T-cell (primary cell): ENCODE measurements at regions not wholly inside any gene's neighbourhood (a gene's known extent, or its start where the extent isn't known, plus 50 kb on each side); places are given as distances from the start of the nearest gene placed in this dataset.

ENCODE experiments used
- ATAC-seq, 4 experiments: fragments of 200-7000 bp in 3 of 4; fragments of 150-1000 bp in 1 of 4; cut with Tn5 transposase; replicated peaks in 1 of 4; 1 replicate in 3 of 4; 2 replicates in 1 of 4; pipeline ENCODE4 v1.10.0; 2021; ENCODE audit warnings: moderate library complexity in 3 of 4, mild to moderate bottlenecking in 2 of 4, moderate number of reproducible peaks in 1 of 4
- CTCF ChIA-PET, 2 donors: fragments of 300-600 bp; sonication (Branson Sonifier 250); formaldehyde crosslinking; loops; one replicate each; lab custom pipeline; 2022; ENCODE audit warnings: antibody characterized with exemption in 2 of 2; lab: Charles Lee
- POLR2A ChIA-PET, 2 donors: fragments of 300-600 bp; sonication (Branson Sonifier 250); formaldehyde crosslinking; loops; one replicate each; lab custom pipeline; 2022; ENCODE audit warnings: antibody characterized with exemption in 2 of 2; lab: Charles Lee
- DNase-seq, 35 experiments: peaks; one replicate each; pipeline versions ENCODE4 v3.0.0 to v3.0.0-alpha.2; 2013 to 2023
- H3K27ac ChIP-seq: one replicate; pipeline ENCODE4 v1.5.1; 2013; ENCODE audit warnings: low read length
- H3K27me3 ChIP-seq, 2 experiments: replicated peaks in 1 of 2; 1 replicate in 1 of 2; 2 replicates in 1 of 2; pipeline versions ENCODE4 v1.6.1 to v1.7.0; 2013; ENCODE audit warnings: low read length in 1 of 2, mixed read lengths in 1 of 2; ENCODE audit not compliant: control insufficient read depth in 2 of 2, insufficient read depth in 2 of 2; ENCODE audit errors: extremely low read depth in 1 of 2
- H3K36me3 ChIP-seq, 2 donors: 1 replicate in 1 of 2; 2 replicates in 1 of 2; pipeline versions ENCODE4 v1.6.1 to v1.7.0; 2013; ENCODE audit warnings: low read length in 1 of 2; ENCODE audit not compliant: control insufficient read depth in 2 of 2, insufficient read depth in 1 of 2; ENCODE audit errors: extremely low read depth in 1 of 2
- H3K4me1 ChIP-seq, 2 experiments: 1 replicate in 1 of 2; 2 replicates in 1 of 2; pipeline versions ENCODE4 v1.6.1 to v1.7.0; 2013; ENCODE audit warnings: low read length in 2 of 2, mixed read lengths in 1 of 2; ENCODE audit not compliant: insufficient read depth in 2 of 2, control insufficient read depth in 1 of 2; ENCODE audit errors: extremely low read depth in 1 of 2
- H3K4me3 ChIP-seq, 2 donors: 1 replicate in 1 of 2; 2 replicates in 1 of 2; pipeline versions ENCODE4 v1.5.1 to v1.7.0; 2013; ENCODE audit warnings: mild to moderate bottlenecking in 2 of 2, low read length in 1 of 2, moderate library complexity in 1 of 2; ENCODE audit not compliant: control insufficient read depth in 1 of 2; ENCODE audit errors: extremely low read depth in 1 of 2
- H3K9me3 ChIP-seq: 2 replicates; pipeline ENCODE4 v1.7.0; 2013
- H3K27ac Mint-ChIP-seq, 2 donors: one replicate each; pipeline ENCODE4 v1.8.0; 2020 to 2021; ENCODE audit warnings: mild to moderate bottlenecking in 2 of 2, mixed read lengths in 2 of 2
- H3K27me3 Mint-ChIP-seq, 2 donors: one replicate each; pipeline ENCODE4 v1.8.0; 2021 to 2022; ENCODE audit warnings: mixed read lengths in 2 of 2
- H3K36me3 Mint-ChIP-seq: one replicate; pipeline ENCODE4 v1.8.0; 2021; ENCODE audit warnings: mixed read lengths
- H3K4me1 Mint-ChIP-seq, 3 donors: one replicate each; pipeline ENCODE4 v1.8.0; 2020 to 2022; ENCODE audit warnings: mixed read lengths in 3 of 3, mild to moderate bottlenecking in 1 of 3
- H3K4me3 Mint-ChIP-seq, 3 donors: one replicate each; pipeline ENCODE4 v1.8.0; 2020 to 2022; ENCODE audit warnings: mild to moderate bottlenecking in 3 of 3, mixed read lengths in 3 of 3, moderate library complexity in 3 of 3
- H3K9me3 Mint-ChIP-seq, 3 donors: one replicate each; pipeline ENCODE4 v1.8.0; 2020 to 2022; ENCODE audit warnings: mixed read lengths in 3 of 3
- WGBS: methylation state at CpG from one replicate; pipeline ENCODE4 v1.1.5; 2013; ENCODE audit warnings: missing lambda C conversion rate; ENCODE audit not compliant: insufficient coverage; 5-methylcytosine and 5-hydroxymethylcytosine counted together

GRCh38 chr15:62791694-62792093, 250.9 kb upstream of the TPM1 start:
- Mint-ChIP-seq H3K4me1 (no peaks in the 10 kb centered on the region), H3K36me3 (no peaks in the 10 kb centered on the region), H3K27ac (no peak overlapping the region), H3K27me3 (peaks cover 0 to 18% of the 10 kb centered on the region in 2 donors), H3K4me3 (no peak overlapping the region), H3K9me3 (no peaks in the 10 kb centered on the region)
- Histone ChIP-seq H3K4me3 (no peak overlapping the region), H3K4me1 (no peaks in the 10 kb centered on the region), H3K36me3 (no peaks in the 10 kb centered on the region), H3K27me3 (peaks cover 0 to 32% of the 10 kb centered on the region in 2 experiments), H3K27ac (no peak overlapping the region), H3K9me3 (no peaks in the 10 kb centered on the region)
- no peak for DNase-seq
- ChIA-PET POLR2A (interaction anchor here in 1 of 2 donors (0.5 kb wide), 1 partner anchor 297 kb away, joined by 6 read pairs; no protein-coding TSS in a partner anchor), CTCF (no interaction called here)
- ATAC-seq: no peak
- WGBS: no CpG with 5 or more reads among the region's 5 CpGs

- no peak overlapping the region for H3K4me3 Mint-ChIP-seq
- CTCF ChIA-PET: no interaction called here
- no peak overlapping the region for H3K27ac ChIP-seq
- H3K36me3 Mint-ChIP-seq: no peaks in the 10 kb centered on the region
- no peaks in the 10 kb centered on the region for H3K9me3 ChIP-seq
- H3K36me3 ChIP-seq: no peaks in the 10 kb centered on the region
- peaks cover 0 to 31% of the 10 kb centered on the region in 2 experiments for H3K27me3 ChIP-seq
- DNase-seq: no peak
- ATAC-seq: no peak
- peaks cover 0 to 4% (median 0%) of the 10 kb centered on the region in 3 donors for H3K4me1 Mint-ChIP-seq
- no peaks in the 10 kb centered on the region for H3K4me1 ChIP-seq
- no peak overlapping the region for H3K27ac Mint-ChIP-seq
- peaks cover 7 to 20% of the 10 kb centered on the region in 2 donors for H3K27me3 Mint-ChIP-seq
- WGBS: 93% methylated on average over 2 of the region's 6 CpGs
- H3K4me3 ChIP-seq: no peak overlapping the region
- H3K9me3 Mint-ChIP-seq: no peaks in the 10 kb centered on the region
- POLR2A ChIA-PET: no interaction called here
Observed at GRCh38 chr15:62792986-62793751, 249.4 kb upstream of the TPM1 start.

- ATAC-seq (no peak), DNase-seq (no peak)
- H3K9me3 ChIP-seq: no peaks in the 10 kb centered on the region
- H3K9me3 Mint-ChIP-seq: no peaks in the 10 kb centered on the region
- ChIA-PET POLR2A (no interaction called here), CTCF (no interaction called here)
- H3K27ac Mint-ChIP-seq: no peak overlapping the region
- peaks cover 0 to 4% (median 0%) of the 10 kb centered on the region in 3 donors for H3K4me1 Mint-ChIP-seq
- peaks cover 7 to 20% of the 10 kb centered on the region in 2 donors for H3K27me3 Mint-ChIP-seq
- H3K4me1 ChIP-seq: no peaks in the 10 kb centered on the region
- no peak overlapping the region for H3K4me3 Mint-ChIP-seq
- H3K36me3 ChIP-seq: no peaks in the 10 kb centered on the region
- H3K4me3 ChIP-seq: no peak overlapping the region
- no peaks in the 10 kb centered on the region for H3K36me3 Mint-ChIP-seq
- H3K27me3 ChIP-seq: peaks cover 0 to 31% of the 10 kb centered on the region in 2 experiments
- WGBS: 66% methylated on average over 5 of the region's 5 CpGs
- H3K27ac ChIP-seq: no peak overlapping the region
Observed at GRCh38 chr15:62793752-62794144, 248.8 kb upstream of the TPM1 start.

- H3K4me1 Mint-ChIP-seq: peaks cover 0 to 4% (median 0%) of the 10 kb centered on the region in 3 donors
- Histone ChIP-seq H3K9me3 (no peaks in the 10 kb centered on the region), H3K4me1 (no peaks in the 10 kb centered on the region), H3K36me3 (no peaks in the 10 kb centered on the region), H3K4me3 (no peak overlapping the region), H3K27ac (no peak overlapping the region), H3K27me3 (peaks cover 0 to 28% of the 10 kb centered on the region in 2 experiments)
- no peaks in the 10 kb centered on the region for H3K36me3 Mint-ChIP-seq
- 75% methylated on average over 6 of the region's 13 CpGs for WGBS
- no peak overlapping the region for H3K4me3 Mint-ChIP-seq
- DNase-seq (no peak), ATAC-seq (no peak)
- no peaks in the 10 kb centered on the region for H3K9me3 Mint-ChIP-seq
- ChIA-PET CTCF (no interaction called here), POLR2A (no interaction called here)
- H3K27me3 Mint-ChIP-seq: peaks cover 7 to 14% of the 10 kb centered on the region in 2 donors
- no peak overlapping the region for H3K27ac Mint-ChIP-seq
Observed at GRCh38 chr15:62795171-62795570, 247.4 kb upstream of the TPM1 start.

GRCh38 chr15:62795700-62796695, 246.5 kb upstream of the TPM1 start:
- CTCF ChIA-PET: no interaction called here
- Mint-ChIP-seq H3K4me3 (no peak overlapping the region), H3K9me3 (no peaks in the 10 kb centered on the region), H3K27me3 (peaks cover 7 to 14% of the 10 kb centered on the region in 2 donors), H3K36me3 (no peaks in the 10 kb centered on the region), H3K27ac (no peak overlapping the region), H3K4me1 (peaks cover 0 to 4% (median 0%) of the 10 kb centered on the region in 3 donors)
- 80% methylated on average over 17 of the region's 20 CpGs for WGBS
- H3K9me3 ChIP-seq: no peaks in the 10 kb centered on the region
- no peak for ATAC-seq
- peaks cover 0 to 28% of the 10 kb centered on the region in 2 experiments for H3K27me3 ChIP-seq
- H3K36me3 ChIP-seq: no peaks in the 10 kb centered on the region
- H3K27ac ChIP-seq: no peak overlapping the region
- no peaks in the 10 kb centered on the region for H3K4me1 ChIP-seq
- POLR2A ChIA-PET: no interaction called here
- DNase-seq: no peak
- H3K4me3 ChIP-seq: no peak overlapping the region

GRCh38 chr15:62797171-62797570, 245.4 kb upstream of the TPM1 start:
- POLR2A ChIA-PET: no interaction called here
- 91% methylated on average over 15 of the region's 15 CpGs for WGBS
- no peak for DNase-seq
- H3K27ac ChIP-seq: no peak overlapping the region
- no peaks in the 10 kb centered on the region for H3K9me3 Mint-ChIP-seq
- H3K27ac Mint-ChIP-seq: no peak overlapping the region
- peaks cover 7 to 14% of the 10 kb centered on the region in 2 donors for H3K27me3 Mint-ChIP-seq
- H3K36me3 ChIP-seq: no peaks in the 10 kb centered on the region
- no peak overlapping the region for H3K4me3 ChIP-seq
- peaks cover 0 to 28% of the 10 kb centered on the region in 2 experiments for H3K27me3 ChIP-seq
- peaks cover 0 to 4% (median 0%) of the 10 kb centered on the region in 3 donors for H3K4me1 Mint-ChIP-seq
- H3K36me3 Mint-ChIP-seq: no peaks in the 10 kb centered on the region
- no peak overlapping the region for H3K4me3 Mint-ChIP-seq
- no peaks in the 10 kb centered on the region for H3K9me3 ChIP-seq
- ATAC-seq: no peak
- CTCF ChIA-PET: no interaction called here
- no peaks in the 10 kb centered on the region for H3K4me1 ChIP-seq
